ENCODE measurements at regions not wholly inside any gene's neighbourhood (a gene's known extent, or its start where the extent isn't known, plus 50 kb on each side); places are given as distances from the start of the nearest gene placed in this dataset.
A peak's percentile ranks its signal among the peaks of the same experiment; 100 is the strongest.

- no peaks in the 10 kb centered on the region for H3K27me3 ChIP-seq (replicated peaks; ENCODE audit: insufficient read depth)
- H3K27ac ChIP-seq, result no peak overlapping the region
- no peak for DNase-seq (ENCODE audit: low spot score)
- H3K9me3 ChIP-seq, result no peaks in the 10 kb centered on the region
- no peaks in the 10 kb centered on the region for H3K36me3 ChIP-seq
- H3K4me1 ChIP-seq (replicated peaks), result no peaks in the 10 kb centered on the region
- H3K4me3 ChIP-seq, result no peak overlapping the region
- TF ChIP-seq POLR2AphosphoS5 (IDR thresholded peaks at IDR 0.05) (no peak), CTCF (IDR thresholded peaks at IDR 0.05) (no peak), POLR2A (IDR thresholded peaks at IDR 0.05) (no peak)
- intact Hi-C loops (cut with DNase I), result no loop called here
- 54% methylated on average over 4 of the region's 4 CpGs for WGBS
Measured at GRCh38 chr11:121873766-121874165, 242.2 kb downstream of the BLID start.

- TF ChIP-seq POLR2A (IDR thresholded peaks at IDR 0.05) (no peak), POLR2AphosphoS5 (IDR thresholded peaks at IDR 0.05) (no peak)
- WGBS, result 92% methylated on average over 5 of the region's 5 CpGs
Measured at GRCh38 chr11:121872356-121872755, 243.7 kb downstream of the BLID start.

GRCh38 chr11:121870206-121871045 lies 245.6 kb downstream of the BLID start:
- peak overlapping the region; percentile 11 to 32 for H3K27ac ChIP-seq
- no peaks in the 10 kb centered on the region for H3K27me3 ChIP-seq (replicated peaks; ENCODE audit: insufficient read depth)
- DNase-seq (ENCODE audit: low spot score), result no peak
- H3K36me3 ChIP-seq, result no peaks in the 10 kb centered on the region
- 47% methylated on average over 6 of the region's 6 CpGs for WGBS
- H3K9me3 ChIP-seq, result no peaks in the 10 kb centered on the region
- intact Hi-C loops (cut with DNase I), result no loop called here
- no peak overlapping the region for H3K4me3 ChIP-seq
- TF ChIP-seq POLR2A (IDR thresholded peaks at IDR 0.05) (no peak), POLR2AphosphoS5 (IDR thresholded peaks at IDR 0.05) (no peak), CTCF (IDR thresholded peaks at IDR 0.05) (no peak)
- no peaks in the 10 kb centered on the region for H3K4me1 ChIP-seq (replicated peaks)

More at GRCh38 chr11:121872356-121872755, 243.7 kb downstream of the BLID start:
- Histone ChIP-seq H3K27ac (no peak overlapping the region), H3K36me3 (no peaks in the 10 kb centered on the region), H3K4me1 (replicated peaks) (no peaks in the 10 kb centered on the region), H3K9me3 (no peaks in the 10 kb centered on the region), H3K27me3 (replicated peaks; ENCODE audit: insufficient read depth) (no peaks in the 10 kb centered on the region), H3K4me3 (no peak overlapping the region)
- intact Hi-C loops (cut with DNase I), result no loop called here
- DNase-seq (ENCODE audit: low spot score), result no peak

- H3K36me3 ChIP-seq, result no peaks in the 10 kb centered on the region
- no peaks in the 10 kb centered on the region for H3K9me3 ChIP-seq
- no peaks in the 10 kb centered on the region for H3K4me1 ChIP-seq (replicated peaks)
- intact Hi-C loops (cut with DNase I), result no loop called here
- no peak for DNase-seq (ENCODE audit: low spot score)
- no peaks in the 10 kb centered on the region for H3K27me3 ChIP-seq (replicated peaks; ENCODE audit: insufficient read depth)
- TF ChIP-seq POLR2AphosphoS5 (IDR thresholded peaks at IDR 0.05), result no peak
- no peak for TF ChIP-seq POLR2A (IDR thresholded peaks at IDR 0.05)
- no peak for TF ChIP-seq CTCF (IDR thresholded peaks at IDR 0.05)
- H3K4me3 ChIP-seq, result no peak overlapping the region
- peak overlapping the region in 1 of 2 donors; percentile 32 for H3K27ac ChIP-seq
- 86% methylated on average over 7 of the region's 7 CpGs for WGBS
Measured at GRCh38 chr11:121869478-121869877, 246.5 kb downstream of the BLID start.

GRCh38 chr11:121866754-121867153 lies 249.3 kb downstream of the BLID start:
- H3K4me3 ChIP-seq, result no peak overlapping the region
- H3K9me3 ChIP-seq, result no peaks in the 10 kb centered on the region
- TF ChIP-seq CTCF (IDR thresholded peaks at IDR 0.05) (no peak), POLR2A (IDR thresholded peaks at IDR 0.05) (no peak), POLR2AphosphoS5 (IDR thresholded peaks at IDR 0.05) (no peak)
- intact Hi-C loops (cut with DNase I), result no loop called here
- no peaks in the 10 kb centered on the region for H3K36me3 ChIP-seq
- 80% methylated on average over 6 of the region's 6 CpGs for WGBS
- H3K27me3 ChIP-seq (replicated peaks; ENCODE audit: insufficient read depth), result no peaks in the 10 kb centered on the region
- DNase-seq (ENCODE audit: low spot score), result no peak
- H3K27ac ChIP-seq, result no peak overlapping the region
- H3K4me1 ChIP-seq (replicated peaks), result no peaks in the 10 kb centered on the region
